Smooth muscle cell (in vitro differentiated cells): ENCODE measurements at regions not wholly inside any gene's neighbourhood (a gene's known extent, or its start where the extent isn't known, plus 50 kb on each side); places are given as distances from the start of the nearest gene placed in this dataset.

Experiments used
- DNase-seq: peaks from one replicate; lab custom pipeline; 2025; ENCODE audit not compliant: unreplicated experiment; lab: John Stamatoyannopoulos, UW
- H2AFZ ChIP-seq: fragments of 200-600 bp; sonication (generic); 2 replicates; pipeline ENCODE4 v1.6.0; 2016; ENCODE audit warnings: antibody characterized with exemption, low read depth, mild to moderate bottlenecking
- H3F3A ChIP-seq: fragments of 200-600 bp; sonication (generic); 2 replicates; pipeline ENCODE4 v1.6.0; 2017; ENCODE audit warnings: antibody characterized with exemption, low read depth
- H3K27ac ChIP-seq: fragments of 200-600 bp; sonication (generic); 2 replicates; pipeline ENCODE4 v1.5.1; 2016; ENCODE audit warnings: low read depth, mild to moderate bottlenecking
- H3K27me3 ChIP-seq: fragments of 200-600 bp; sonication (generic); 2 replicates; pipeline ENCODE4 v1.6.1; 2016; ENCODE audit warnings: low read depth, mild to moderate bottlenecking
- H3K36me3 ChIP-seq: fragments of 200-600 bp; sonication (generic); 2 replicates; pipeline ENCODE4 v1.5.1; 2016; ENCODE audit warnings: low read depth
- H3K4me1 ChIP-seq: fragments of 200-600 bp; sonication (generic); 2 replicates; pipeline ENCODE4 v1.5.1; 2016; ENCODE audit warnings: low read depth
- H3K4me2 ChIP-seq: fragments of 200-600 bp; sonication (generic); 2 replicates; pipeline ENCODE4 v1.6.0; 2016; ENCODE audit warnings: mild to moderate bottlenecking
- H3K4me3 ChIP-seq: fragments of 200-600 bp; sonication (generic); 2 replicates; pipeline ENCODE4 v1.5.1; 2016; ENCODE audit warnings: mild to moderate bottlenecking
- H3K79me2 ChIP-seq: fragments of 200-600 bp; sonication (generic); 2 replicates; pipeline ENCODE4 v1.6.0; 2016; ENCODE audit warnings: low read depth, mild to moderate bottlenecking
- H3K9ac ChIP-seq: fragments of 200-600 bp; sonication (generic); 2 replicates; pipeline ENCODE4 v1.6.0; 2016; ENCODE audit warnings: low read depth
- H3K9me3 ChIP-seq: fragments of 200-600 bp; sonication (generic); replicated peaks from 2 replicates; pipeline ENCODE4 v1.5.1; 2016; ENCODE audit warnings: low read depth
- H4K20me1 ChIP-seq: fragments of 200-600 bp; sonication (generic); 2 replicates; pipeline ENCODE4 v1.6.0; 2016; ENCODE audit warnings: low read depth
- CTCF ChIP-seq: fragments of 200-600 bp; sonication (generic); IDR thresholded peaks from 2 replicates; pipeline ENCODE4 v1.5.1; 2017; ENCODE audit warnings: borderline replicate concordance, mild to moderate bottlenecking, antibody characterized with exemption; ENCODE audit not compliant: insufficient read depth, poor library complexity, severe bottlenecking
- WGBS: methylation state at CpG from one replicate; pipeline ENCODE4 v1.1.7; 2016; ENCODE audit warnings: low lambda C conversion rate; 5-methylcytosine and 5-hydroxymethylcytosine counted together

- no peak for TF ChIP-seq CTCF
- no peaks in the 10 kb centered on the region for H3K79me2 ChIP-seq
- H3K4me1 ChIP-seq = no peaks in the 10 kb centered on the region
- H3K4me2 ChIP-seq = no peak overlapping the region
- no peak for DNase-seq
- no peak overlapping the region for H3K27ac ChIP-seq
- WGBS = 82% methylated on average over 4 of the region's 4 CpGs
- H4K20me1 ChIP-seq = no peaks in the 10 kb centered on the region
- no peak overlapping the region for H3K9ac ChIP-seq
- no peak overlapping the region for H2AFZ ChIP-seq
- H3K9me3 ChIP-seq = no peaks in the 10 kb centered on the region
- H3K27me3 ChIP-seq = no peaks in the 10 kb centered on the region
- no peaks in the 10 kb centered on the region for H3F3A ChIP-seq
- H3K36me3 ChIP-seq = no peaks in the 10 kb centered on the region
- no peak overlapping the region for H3K4me3 ChIP-seq
Measured at GRCh38 chr2:138960191-138960590, 180.0 kb upstream of the NXPH2 start.

DNA sequence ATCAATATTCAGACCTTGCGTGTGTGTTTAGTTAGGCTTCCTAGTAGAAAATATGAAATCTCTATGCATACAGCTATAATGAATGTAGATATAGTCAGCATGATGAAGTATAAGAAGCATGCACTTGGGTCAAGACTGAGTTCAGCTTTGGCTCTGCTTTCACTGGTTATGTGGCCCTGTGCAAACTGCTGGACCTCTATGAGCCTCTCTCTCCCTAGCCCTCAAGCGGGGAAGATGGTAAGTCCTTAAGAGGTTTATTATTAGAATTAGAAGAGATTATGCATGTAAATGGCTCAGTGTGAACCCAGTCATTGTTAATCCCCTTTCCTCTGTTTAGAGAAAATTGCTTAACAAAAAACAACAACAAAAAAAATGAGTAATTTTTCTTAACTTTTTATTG, 178.8 kb upstream of the NXPH2 start:
- Histone ChIP-seq H3K9ac (no peak overlapping the region), H3K79me2 (no peaks in the 10 kb centered on the region), H3K4me2 (no peak overlapping the region), H3K9me3 (no peaks in the 10 kb centered on the region), H3F3A (no peaks in the 10 kb centered on the region), H3K27ac (no peak overlapping the region), H3K36me3 (no peaks in the 10 kb centered on the region), H3K4me1 (no peaks in the 10 kb centered on the region), H3K4me3 (no peak overlapping the region), H2AFZ (no peak overlapping the region), H3K27me3 (no peaks in the 10 kb centered on the region), H4K20me1 (no peaks in the 10 kb centered on the region)
- TF ChIP-seq CTCF = no peak
- DNase-seq = no peak
- WGBS = 94% methylated on average over 2 of the region's 2 CpGs

DNA sequence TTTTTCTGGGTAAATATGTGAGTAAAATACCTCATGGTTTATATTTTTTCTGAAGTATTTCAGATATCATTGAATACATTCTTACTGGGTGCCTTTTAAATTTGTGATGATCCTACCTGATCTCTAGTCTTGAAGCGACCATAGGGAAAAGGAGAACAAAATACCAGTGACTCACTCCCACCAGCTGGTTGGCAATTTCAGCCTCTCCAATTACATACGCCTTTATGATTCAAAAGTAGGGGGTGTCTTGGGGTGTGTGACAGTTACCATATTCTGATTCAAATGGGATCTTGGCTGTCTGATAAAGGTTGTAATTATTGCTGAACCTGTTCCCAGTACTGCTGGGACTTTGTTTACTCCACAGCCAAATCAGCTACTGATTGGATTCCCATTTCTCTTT, 175.9 kb upstream of the NXPH2 start:
- Histone ChIP-seq H3K27me3 (no peaks in the 10 kb centered on the region), H3K9ac (no peak overlapping the region), H3K36me3 (no peaks in the 10 kb centered on the region), H3K4me3 (no peak overlapping the region), H3F3A (no peaks in the 10 kb centered on the region), H2AFZ (no peak overlapping the region), H3K27ac (no peak overlapping the region), H3K4me2 (no peak overlapping the region), H3K4me1 (no peaks in the 10 kb centered on the region), H4K20me1 (no peaks in the 10 kb centered on the region), H3K79me2 (no peaks in the 10 kb centered on the region), H3K9me3 (no peaks in the 10 kb centered on the region)
- no peak for DNase-seq
- TF ChIP-seq CTCF = no peak
- WGBS = 40% methylated on average over 2 of the region's 2 CpGs

- Histone ChIP-seq H3K79me2 (no peaks in the 10 kb centered on the region), H3F3A (peaks cover 11% of the 10 kb centered on the region), H4K20me1 (no peaks in the 10 kb centered on the region), H2AFZ (no peak overlapping the region), H3K27me3 (no peaks in the 10 kb centered on the region), H3K27ac (no peak overlapping the region), H3K4me2 (no peak overlapping the region), H3K36me3 (no peaks in the 10 kb centered on the region), H3K4me1 (peaks cover 16% of the 10 kb centered on the region), H3K9ac (no peak overlapping the region), H3K9me3 (no peaks in the 10 kb centered on the region), H3K4me3 (no peak overlapping the region)
- TF ChIP-seq CTCF = no peak
- 83% methylated on average over 2 of the region's 2 CpGs for WGBS
- no peak for DNase-seq
Measured at GRCh38 chr2:138950486-138950885, 170.3 kb upstream of the NXPH2 start.
